Ishikawa (cell line): ENCODE measurements at regions not wholly inside any gene's neighbourhood (a gene's known extent, or its start where the extent isn't known, plus 50 kb on each side); places are given as distances from the start of the nearest gene placed in this dataset.

ENCODE experiments used
- EP300 ChIP-seq: IDR thresholded peaks from 2 replicates; pipeline ENCODE4 v1.6.1; 2012; ENCODE audit warnings: borderline replicate concordance
- YY1 ChIP-seq: IDR thresholded peaks from 2 replicates; pipeline ENCODE4 v1.6.1; 2012; ENCODE audit warnings: low read depth
- ZBTB7A ChIP-seq: IDR thresholded peaks from 2 replicates; pipeline ENCODE4 v1.6.1; 2012; ENCODE audit warnings: low read depth
- TF ChIP-seq, protein P1 (sequence below): IDR thresholded peaks from 2 replicates; pipeline ENCODE4 v1.6.1; 2012
- TF ChIP-seq, protein P2 (sequence below): IDR thresholded peaks from 2 replicates; pipeline ENCODE4 v1.6.1; 2012; ENCODE audit warnings: low read depth, mild to moderate bottlenecking

DNA sequence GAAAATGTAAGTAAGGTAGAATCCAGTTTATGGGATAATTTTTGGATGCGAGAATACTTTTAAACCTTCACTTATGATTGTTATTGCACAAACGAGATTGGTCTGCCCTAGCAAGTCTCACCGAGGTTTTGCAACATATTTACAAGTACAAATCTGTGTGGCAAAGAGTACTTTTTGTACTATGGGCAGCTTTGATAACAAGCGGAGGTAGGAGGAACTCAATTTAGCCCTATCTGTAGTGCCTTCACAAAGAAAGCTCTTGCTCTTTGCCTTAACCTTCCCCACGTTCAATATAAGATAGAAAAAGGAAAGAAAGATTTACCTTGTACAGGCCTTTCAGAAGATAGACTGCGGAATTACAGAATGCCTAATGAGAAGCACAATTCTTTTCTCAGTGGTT is 77.5 kb upstream of the HIVEP1 start:
- TF ChIP-seq, protein P1, sequence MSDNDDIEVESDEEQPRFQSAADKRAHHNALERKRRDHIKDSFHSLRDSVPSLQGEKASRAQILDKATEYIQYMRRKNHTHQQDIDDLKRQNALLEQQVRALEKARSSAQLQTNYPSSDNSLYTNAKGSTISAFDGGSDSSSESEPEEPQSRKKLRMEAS: no peak
- no peak for TF ChIP-seq ZBTB7A
- no peak for TF ChIP-seq YY1
- TF ChIP-seq EP300: no peak
- TF ChIP-seq, protein P2, sequence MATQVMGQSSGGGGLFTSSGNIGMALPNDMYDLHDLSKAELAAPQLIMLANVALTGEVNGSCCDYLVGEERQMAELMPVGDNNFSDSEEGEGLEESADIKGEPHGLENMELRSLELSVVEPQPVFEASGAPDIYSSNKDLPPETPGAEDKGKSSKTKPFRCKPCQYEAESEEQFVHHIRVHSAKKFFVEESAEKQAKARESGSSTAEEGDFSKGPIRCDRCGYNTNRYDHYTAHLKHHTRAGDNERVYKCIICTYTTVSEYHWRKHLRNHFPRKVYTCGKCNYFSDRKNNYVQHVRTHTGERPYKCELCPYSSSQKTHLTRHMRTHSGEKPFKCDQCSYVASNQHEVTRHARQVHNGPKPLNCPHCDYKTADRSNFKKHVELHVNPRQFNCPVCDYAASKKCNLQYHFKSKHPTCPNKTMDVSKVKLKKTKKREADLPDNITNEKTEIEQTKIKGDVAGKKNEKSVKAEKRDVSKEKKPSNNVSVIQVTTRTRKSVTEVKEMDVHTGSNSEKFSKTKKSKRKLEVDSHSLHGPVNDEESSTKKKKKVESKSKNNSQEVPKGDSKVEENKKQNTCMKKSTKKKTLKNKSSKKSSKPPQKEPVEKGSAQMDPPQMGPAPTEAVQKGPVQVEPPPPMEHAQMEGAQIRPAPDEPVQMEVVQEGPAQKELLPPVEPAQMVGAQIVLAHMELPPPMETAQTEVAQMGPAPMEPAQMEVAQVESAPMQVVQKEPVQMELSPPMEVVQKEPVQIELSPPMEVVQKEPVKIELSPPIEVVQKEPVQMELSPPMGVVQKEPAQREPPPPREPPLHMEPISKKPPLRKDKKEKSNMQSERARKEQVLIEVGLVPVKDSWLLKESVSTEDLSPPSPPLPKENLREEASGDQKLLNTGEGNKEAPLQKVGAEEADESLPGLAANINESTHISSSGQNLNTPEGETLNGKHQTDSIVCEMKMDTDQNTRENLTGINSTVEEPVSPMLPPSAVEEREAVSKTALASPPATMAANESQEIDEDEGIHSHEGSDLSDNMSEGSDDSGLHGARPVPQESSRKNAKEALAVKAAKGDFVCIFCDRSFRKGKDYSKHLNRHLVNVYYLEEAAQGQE: no peak
